NCI-H524 (cell line): ENCODE measurements at regions not wholly inside any gene's neighbourhood (a gene's known extent, or its start where the extent isn't known, plus 50 kb on each side); places are given as distances from the start of the nearest gene placed in this dataset.

ENCODE experiments used
- DNase-seq, 2 experiments: peaks; one replicate each; lab custom pipeline; 2025; lab: John Stamatoyannopoulos, UW

GRCh38 chr12:83823386-83824045 is 1089.1 kb downstream of the SLC6A15 start:
- peak; percentile 72 to 86 for DNase-seq

GRCh38 chr12:83821967-83822366 is 1090.6 kb downstream of the SLC6A15 start:
- DNase-seq: no peak

GRCh38 chr12:83818881-83819280 is 1093.7 kb downstream of the SLC6A15 start:
- DNase-seq: no peak

GRCh38 chr12:83817730-83818129 is 1094.9 kb downstream of the SLC6A15 start:
- DNase-seq: no peak

- no peak for DNase-seq
Observed at GRCh38 chr12:83808591-83808990, 1104.0 kb downstream of the SLC6A15 start.

GRCh38 chr12:83807871-83808270 is 1104.7 kb downstream of the SLC6A15 start:
- DNase-seq: no peak

GRCh38 chr12:83805873-83806272 is 1106.7 kb downstream of the SLC6A15 start:
- no peak for DNase-seq

GRCh38 chr12:83805156-83805772 is 1107.3 kb downstream of the SLC6A15 start:
- DNase-seq: no peak

GRCh38 chr12:83801972-83802371 is 1110.6 kb downstream of the SLC6A15 start:
- no peak for DNase-seq

GRCh38 chr12:83800022-83800421 is 1112.6 kb downstream of the SLC6A15 start:
- DNase-seq: no peak

- no peak for DNase-seq
Observed at GRCh38 chr12:83796531-83796930, 1109.8 kb downstream of the TMTC2 start.

- DNase-seq: no peak
Observed at GRCh38 chr12:83793616-83794015, 1106.9 kb downstream of the TMTC2 start.

- no peak for DNase-seq
Observed at GRCh38 chr12:83784298-83784890, 1097.7 kb downstream of the TMTC2 start.

GRCh38 chr12:83779526-83779925 is 1092.8 kb downstream of the TMTC2 start:
- DNase-seq: no peak

GRCh38 chr12:83769151-83769550 is 1082.4 kb downstream of the TMTC2 start:
- DNase-seq: no peak

- DNase-seq: no peak
Observed at GRCh38 chr12:83767723-83768122, 1081.0 kb downstream of the TMTC2 start.

- no peak for DNase-seq
Observed at GRCh38 chr12:83763425-83763824, 1076.7 kb downstream of the TMTC2 start.

GRCh38 chr12:83759906-83760305 is 1073.2 kb downstream of the TMTC2 start:
- no peak for DNase-seq

GRCh38 chr12:83758888-83759631 is 1072.4 kb downstream of the TMTC2 start:
- no peak for DNase-seq

GRCh38 chr12:83753904-83754303 is 1067.2 kb downstream of the TMTC2 start:
- no peak for DNase-seq

- DNase-seq: no peak
Observed at GRCh38 chr12:83753205-83753604, 1066.5 kb downstream of the TMTC2 start.

- no peak for DNase-seq
Observed at GRCh38 chr12:83739607-83740006, 1052.9 kb downstream of the TMTC2 start.

GRCh38 chr12:83710851-83711250 is 1024.1 kb downstream of the TMTC2 start:
- DNase-seq: no peak
